Loucy (cell line): ENCODE measurements at regions not wholly inside any gene's neighbourhood (a gene's known extent, or its start where the extent isn't known, plus 50 kb on each side); places are given as distances from the start of the nearest gene placed in this dataset.

Experiments used
- EZH2phosphoT487 ChIP-seq: fragments of 200-600 bp; IDR thresholded peaks from 2 replicates; pipeline ENCODE4 v1.6.1; 2018; ENCODE audit warnings: antibody characterized with exemption, mild to moderate bottlenecking, moderate library complexity, borderline replicate concordance
- TF ChIP-seq, protein P1 (sequence below): fragments of 200-600 bp; sonication (generic); conservative IDR thresholded peaks from 2 replicates; pipeline ENCODE4 v1.5.1; 2014; ENCODE audit warnings: mild to moderate bottlenecking, antibody characterized with exemption, low read length

DNA sequence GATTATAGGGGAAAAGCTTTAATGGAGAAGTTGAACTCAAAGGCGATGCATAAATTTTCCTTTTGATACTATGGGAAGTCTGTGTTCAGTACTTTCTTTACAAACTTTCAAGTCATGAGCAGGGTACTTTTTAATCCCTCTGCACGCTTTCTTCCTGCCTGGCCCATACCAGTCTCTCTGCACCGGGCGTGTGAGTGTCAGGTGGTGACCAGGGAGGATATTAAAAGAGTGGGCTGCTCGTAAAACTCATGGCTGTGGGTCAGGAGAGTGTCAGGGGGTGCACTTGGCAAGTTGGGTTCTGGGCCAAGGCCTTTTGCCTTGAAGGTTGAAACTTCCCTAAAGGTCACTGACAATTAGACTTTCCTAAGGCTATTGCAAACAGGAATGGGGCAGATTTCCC, 367.8 kb downstream of the GPD2 start:
- TF ChIP-seq, protein P1, sequence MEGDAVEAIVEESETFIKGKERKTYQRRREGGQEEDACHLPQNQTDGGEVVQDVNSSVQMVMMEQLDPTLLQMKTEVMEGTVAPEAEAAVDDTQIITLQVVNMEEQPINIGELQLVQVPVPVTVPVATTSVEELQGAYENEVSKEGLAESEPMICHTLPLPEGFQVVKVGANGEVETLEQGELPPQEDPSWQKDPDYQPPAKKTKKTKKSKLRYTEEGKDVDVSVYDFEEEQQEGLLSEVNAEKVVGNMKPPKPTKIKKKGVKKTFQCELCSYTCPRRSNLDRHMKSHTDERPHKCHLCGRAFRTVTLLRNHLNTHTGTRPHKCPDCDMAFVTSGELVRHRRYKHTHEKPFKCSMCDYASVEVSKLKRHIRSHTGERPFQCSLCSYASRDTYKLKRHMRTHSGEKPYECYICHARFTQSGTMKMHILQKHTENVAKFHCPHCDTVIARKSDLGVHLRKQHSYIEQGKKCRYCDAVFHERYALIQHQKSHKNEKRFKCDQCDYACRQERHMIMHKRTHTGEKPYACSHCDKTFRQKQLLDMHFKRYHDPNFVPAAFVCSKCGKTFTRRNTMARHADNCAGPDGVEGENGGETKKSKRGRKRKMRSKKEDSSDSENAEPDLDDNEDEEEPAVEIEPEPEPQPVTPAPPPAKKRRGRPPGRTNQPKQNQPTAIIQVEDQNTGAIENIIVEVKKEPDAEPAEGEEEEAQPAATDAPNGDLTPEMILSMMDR: no peak
- no peak for TF ChIP-seq EZH2phosphoT487
